Activated effector memory CD4-positive, alpha-beta T cell treated with anti-CD3 and anti-CD28 coated beads, Interleukin-2, amount 50 U/mL, for 16 hours (primary cell): ENCODE measurements at regions not wholly inside any gene's neighbourhood (a gene's known extent, or its start where the extent isn't known, plus 50 kb on each side); places are given as distances from the start of the nearest gene placed in this dataset.

Experiments used
- DNase-seq: peaks from one replicate; pipeline ENCODE4 v3.0.0-alpha.2; 2020

GRCh38 chr7:35331730-35332678 is 78.1 kb upstream of the TBX20 start:
- DNase-seq: no peak

GRCh38 chr7:35329026-35329425 is 75.1 kb upstream of the TBX20 start:
- no peak for DNase-seq

- no peak for DNase-seq
Measured at GRCh38 chr7:35319606-35320005, 65.7 kb upstream of the TBX20 start.

GRCh38 chr7:35316549-35316948 is 62.6 kb upstream of the TBX20 start:
- DNase-seq: no peak

GRCh38 chr7:35315517-35315916 is 61.6 kb upstream of the TBX20 start:
- no peak for DNase-seq

GRCh38 chr7:35314354-35314753 is 60.5 kb upstream of the TBX20 start:
- DNase-seq: no peak

GRCh38 chr7:35313575-35313974 is 59.7 kb upstream of the TBX20 start:
- no peak for DNase-seq
